Loucy (cell line): ENCODE measurements at regions not wholly inside any gene's neighbourhood (a gene's known extent, or its start where the extent isn't known, plus 50 kb on each side); places are given as distances from the start of the nearest gene placed in this dataset.

Experiments
- EZH2phosphoT487 ChIP-seq: fragments of 200-600 bp; IDR thresholded peaks from 2 replicates; pipeline ENCODE4 v1.6.1; 2018; ENCODE audit warnings: antibody characterized with exemption, mild to moderate bottlenecking, moderate library complexity, borderline replicate concordance
- TF ChIP-seq, protein P1 (sequence below): fragments of 200-600 bp; sonication (generic); conservative IDR thresholded peaks from 2 replicates; pipeline ENCODE4 v1.5.1; 2014; ENCODE audit warnings: mild to moderate bottlenecking, antibody characterized with exemption, low read length

DNA sequence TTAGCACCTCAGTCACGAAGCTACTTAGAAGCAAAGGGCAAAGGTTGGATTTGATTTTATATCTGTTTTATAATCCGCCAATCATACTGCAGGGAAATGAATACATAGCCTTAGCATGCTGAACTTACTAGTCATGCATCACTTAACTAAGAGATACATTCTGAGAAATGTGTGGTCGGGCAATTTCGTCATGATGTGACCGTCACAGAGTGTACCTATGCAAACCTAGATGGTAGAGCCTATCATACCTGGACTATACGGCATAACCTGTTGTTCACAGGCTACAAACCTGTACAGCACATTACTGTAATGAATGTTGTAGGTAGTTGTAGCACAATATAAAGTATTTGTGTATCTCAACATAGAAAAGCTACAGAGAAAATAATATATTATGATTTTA lies 345.2 kb upstream of the RGS17 start:
- TF ChIP-seq, protein P1, sequence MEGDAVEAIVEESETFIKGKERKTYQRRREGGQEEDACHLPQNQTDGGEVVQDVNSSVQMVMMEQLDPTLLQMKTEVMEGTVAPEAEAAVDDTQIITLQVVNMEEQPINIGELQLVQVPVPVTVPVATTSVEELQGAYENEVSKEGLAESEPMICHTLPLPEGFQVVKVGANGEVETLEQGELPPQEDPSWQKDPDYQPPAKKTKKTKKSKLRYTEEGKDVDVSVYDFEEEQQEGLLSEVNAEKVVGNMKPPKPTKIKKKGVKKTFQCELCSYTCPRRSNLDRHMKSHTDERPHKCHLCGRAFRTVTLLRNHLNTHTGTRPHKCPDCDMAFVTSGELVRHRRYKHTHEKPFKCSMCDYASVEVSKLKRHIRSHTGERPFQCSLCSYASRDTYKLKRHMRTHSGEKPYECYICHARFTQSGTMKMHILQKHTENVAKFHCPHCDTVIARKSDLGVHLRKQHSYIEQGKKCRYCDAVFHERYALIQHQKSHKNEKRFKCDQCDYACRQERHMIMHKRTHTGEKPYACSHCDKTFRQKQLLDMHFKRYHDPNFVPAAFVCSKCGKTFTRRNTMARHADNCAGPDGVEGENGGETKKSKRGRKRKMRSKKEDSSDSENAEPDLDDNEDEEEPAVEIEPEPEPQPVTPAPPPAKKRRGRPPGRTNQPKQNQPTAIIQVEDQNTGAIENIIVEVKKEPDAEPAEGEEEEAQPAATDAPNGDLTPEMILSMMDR, result no peak
- no peak for TF ChIP-seq EZH2phosphoT487
